SK-N-DZ (cell line): ENCODE measurements at regions not wholly inside any gene's neighbourhood (a gene's known extent, or its start where the extent isn't known, plus 50 kb on each side); places are given as distances from the start of the nearest gene placed in this dataset.
"Not testable (repeated sequence)": the region's sequence is repeated elsewhere in the genome, so short reads cannot be mapped to it uniquely, and the experiment has no call there.

Source experiments
- DNase-seq: peaks from one replicate; pipeline ENCODE4 v3.0.0-alpha.2; 2015; ENCODE audit warnings: low spot score

DNA sequence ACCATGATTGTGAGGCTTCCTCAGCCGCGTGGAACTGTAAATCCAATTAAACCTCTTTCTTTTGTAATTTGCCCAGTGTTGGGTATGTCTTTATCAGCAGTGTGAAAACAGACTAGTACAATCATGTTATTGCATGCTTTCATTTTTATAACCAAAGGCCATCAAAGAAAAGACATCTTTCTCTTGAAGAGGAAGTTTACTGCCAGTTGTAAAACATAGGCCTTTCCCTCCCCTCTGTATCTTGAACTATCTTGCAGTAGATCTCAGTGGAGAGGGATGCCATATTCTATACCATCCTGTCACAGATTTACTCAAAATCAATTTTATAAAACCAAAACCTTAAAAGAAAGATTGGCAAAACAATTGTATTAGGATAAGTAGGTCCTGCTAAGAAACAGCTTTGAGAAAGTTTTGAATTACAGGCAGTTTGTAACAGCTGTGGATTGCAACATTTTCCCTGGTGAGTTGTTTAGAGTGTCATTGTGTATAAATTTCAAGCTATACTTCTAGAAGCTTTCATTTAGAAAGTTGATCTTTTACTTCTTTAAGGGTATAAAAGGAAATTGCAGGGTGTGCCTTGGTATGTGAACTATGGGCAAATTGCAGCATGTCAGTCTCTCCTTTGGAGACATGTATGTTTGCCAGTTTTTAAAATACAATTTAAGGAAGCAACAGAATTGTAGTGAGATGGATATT, 128.0 kb downstream of the ATP23 start:
- DNase-seq, result no peak

DNA sequence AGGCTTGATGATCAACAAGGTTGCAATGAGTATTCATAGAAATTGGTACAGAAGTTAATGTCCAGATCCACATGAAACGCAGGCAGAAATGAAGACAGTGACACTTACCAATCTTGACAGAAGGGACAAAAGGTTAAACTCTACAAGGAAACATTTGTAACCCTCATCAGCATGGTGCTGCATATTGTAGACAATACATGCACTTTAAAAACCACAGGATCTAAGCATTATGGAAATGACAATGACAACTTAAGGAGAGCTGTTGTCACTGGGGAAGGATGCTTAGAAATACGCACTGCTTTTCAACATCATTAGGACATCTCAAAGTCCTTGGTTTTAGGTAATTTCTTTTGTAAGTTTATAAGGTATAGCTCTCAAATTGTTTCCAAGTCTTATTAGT, 130.6 kb downstream of the ATP23 start:
- no peak for DNase-seq

DNA sequence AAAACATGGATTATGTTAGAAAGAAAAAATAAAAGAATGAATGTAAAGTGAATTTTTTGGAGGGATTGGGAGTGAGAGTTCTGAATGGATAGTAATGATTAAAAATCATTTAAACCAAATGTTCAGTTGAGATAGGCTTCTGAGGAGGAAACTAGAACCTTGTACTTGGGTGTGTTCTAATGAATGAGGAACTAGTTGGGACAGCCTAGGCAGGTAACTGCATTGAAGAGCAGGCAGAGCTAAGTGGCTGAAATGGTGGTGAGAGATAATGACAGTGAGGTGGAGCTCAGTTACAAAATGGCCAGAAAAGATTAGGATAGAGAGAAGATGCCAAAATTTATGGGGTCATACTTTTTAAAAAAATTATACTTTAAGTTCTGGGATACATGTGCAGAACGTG, 132.9 kb downstream of the ATP23 start:
- no peak for DNase-seq

DNA sequence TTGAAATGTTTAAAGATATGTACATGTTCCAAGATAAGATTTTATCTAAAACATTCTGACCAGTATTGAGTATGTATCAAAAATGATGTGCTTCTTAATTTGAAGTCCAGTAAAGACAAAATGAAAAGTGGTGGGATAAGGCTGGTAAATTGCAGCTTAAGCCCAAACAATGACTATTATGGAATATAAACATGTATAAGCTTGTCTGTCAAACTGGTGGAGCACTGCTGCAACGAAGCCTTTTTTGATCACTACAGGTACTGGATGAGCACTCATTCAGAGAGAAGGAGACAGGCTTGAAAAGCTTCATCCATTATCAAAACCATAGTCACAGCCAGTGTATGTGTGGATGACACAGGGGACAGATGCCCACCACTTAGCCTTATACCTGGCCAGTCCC, 138.4 kb downstream of the ATP23 start:
- DNase-seq, result no peak

DNA sequence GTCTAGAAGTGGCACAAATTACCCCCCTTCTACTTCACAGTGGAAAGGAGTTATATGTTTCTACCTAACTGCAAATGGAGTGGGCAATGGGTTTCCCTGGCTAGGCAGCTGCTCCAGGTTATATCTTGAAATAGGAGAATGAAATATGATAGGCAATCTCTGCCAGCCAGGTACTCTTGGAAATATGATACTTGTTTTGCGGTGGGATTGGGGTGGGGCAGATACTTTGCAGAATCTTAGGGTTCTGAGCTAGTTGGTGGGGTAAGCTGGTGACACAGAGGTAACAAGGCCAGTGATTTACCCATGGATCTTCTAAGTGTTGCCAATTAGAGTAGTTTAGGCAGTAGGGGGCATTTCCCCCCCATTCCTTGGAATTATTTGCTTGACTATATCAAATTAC, 140.1 kb downstream of the ATP23 start:
- DNase-seq, result no peak

DNA sequence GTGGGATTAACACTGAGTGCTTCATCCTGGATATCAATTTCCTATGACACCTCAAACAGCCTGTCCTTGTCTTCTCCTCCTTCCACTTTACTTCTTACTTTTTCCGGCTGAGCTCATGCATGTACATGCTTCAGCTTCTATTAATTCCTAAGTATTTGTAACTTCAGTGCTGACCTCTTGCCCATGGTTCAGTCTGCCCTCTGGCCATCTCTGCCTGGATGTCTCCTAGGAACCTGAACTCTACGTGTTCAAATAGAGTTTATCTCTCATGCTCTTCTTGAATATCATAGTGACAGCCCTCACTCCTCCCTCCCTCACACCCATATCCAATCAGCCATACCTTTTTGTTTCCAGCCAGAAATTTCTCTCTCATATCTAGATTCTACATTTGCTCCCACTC, 141.6 kb downstream of the ATP23 start:
- DNase-seq, result no peak

DNA sequence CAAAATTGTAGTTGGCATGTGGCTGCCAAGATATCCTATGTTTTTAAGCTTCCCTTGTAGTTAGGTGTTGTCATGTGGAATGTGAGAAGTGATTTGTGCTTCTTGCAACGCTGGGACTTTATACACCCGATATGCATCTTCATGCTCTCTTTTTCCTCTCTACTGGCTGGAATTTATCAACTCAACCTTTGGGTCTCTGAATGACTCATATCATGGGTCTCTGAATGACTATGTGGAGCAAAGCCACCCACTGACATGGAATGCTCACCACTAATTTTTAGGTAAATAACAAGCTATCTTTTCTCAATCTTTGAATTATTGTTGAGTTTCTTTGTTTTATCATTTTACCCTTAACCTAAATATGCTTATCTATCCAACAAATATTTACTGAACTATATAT, 144.6 kb downstream of the ATP23 start:
- DNase-seq, result no peak

DNA sequence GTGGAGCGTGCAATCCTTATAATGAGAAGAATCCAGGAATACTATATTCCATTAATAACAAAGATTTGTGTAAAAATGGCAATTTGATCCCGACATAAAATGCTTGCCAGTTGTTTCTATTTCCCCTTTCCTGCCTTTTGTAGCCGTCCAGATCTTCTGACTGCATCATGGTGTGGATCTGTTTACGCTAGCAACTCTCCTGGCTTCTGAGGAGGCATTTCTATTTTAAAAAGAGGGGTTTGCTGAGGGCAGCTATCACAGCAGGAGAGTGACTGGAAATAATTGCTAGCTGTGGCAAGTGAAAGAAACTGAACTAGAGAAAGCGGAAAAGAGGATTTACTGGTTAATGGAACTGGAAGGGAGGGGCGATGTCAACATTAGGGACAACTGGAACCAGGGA, 145.6 kb downstream of the ATP23 start:
- DNase-seq, result no peak

DNA sequence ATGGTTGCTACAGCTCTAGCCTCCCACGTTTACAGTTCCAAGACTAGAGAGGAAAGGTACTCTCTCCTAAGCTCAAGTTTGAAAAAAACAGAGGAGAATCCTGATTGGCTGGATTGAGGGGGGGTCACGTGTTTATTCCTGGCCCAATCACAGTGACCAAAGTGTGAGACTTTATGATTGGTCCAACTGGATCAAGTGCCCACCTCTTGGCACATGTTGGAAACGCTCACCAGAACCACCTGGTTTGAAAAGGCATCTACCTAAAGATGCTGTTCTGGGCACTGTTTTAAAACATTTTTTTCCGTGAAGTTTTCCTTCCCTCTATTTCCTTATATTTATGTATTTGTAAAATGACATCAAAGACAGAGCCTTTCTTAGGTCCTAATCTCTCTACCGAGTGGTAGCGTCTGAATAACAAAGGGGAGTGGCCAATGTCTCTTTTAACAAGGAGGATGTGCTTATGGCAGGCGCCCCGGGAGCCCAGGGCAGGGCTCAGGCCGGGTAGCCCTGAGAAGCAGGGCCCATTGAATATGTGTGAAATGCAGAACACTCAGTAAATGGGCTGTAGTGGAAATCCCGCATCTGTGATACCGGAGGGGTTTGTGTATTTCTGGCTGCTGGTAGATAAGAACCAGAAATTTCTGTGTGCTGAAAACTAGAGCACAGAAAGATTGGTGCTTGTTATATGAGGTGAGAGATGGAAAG, 146.2 kb downstream of the ATP23 start:
- no peak for DNase-seq

DNA sequence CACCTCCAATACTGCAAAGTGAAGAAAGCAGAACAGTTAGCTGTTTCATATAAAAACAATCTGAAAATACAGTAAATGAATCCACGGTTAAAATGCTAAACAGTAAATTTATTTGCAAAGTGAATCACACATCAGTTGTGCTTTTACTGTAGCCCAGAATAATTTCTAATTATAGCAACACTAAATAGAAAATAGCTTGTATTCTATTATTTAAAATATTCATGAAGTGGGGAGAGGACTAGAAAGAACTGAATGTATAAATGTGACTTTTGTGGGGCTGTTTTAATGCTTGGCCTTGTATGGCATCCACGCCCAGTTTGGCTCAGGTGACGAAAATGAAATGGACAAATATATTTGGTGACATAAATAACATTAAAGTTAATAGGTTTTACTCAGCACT, 148.2 kb downstream of the ATP23 start:
- DNase-seq, result no peak

DNA sequence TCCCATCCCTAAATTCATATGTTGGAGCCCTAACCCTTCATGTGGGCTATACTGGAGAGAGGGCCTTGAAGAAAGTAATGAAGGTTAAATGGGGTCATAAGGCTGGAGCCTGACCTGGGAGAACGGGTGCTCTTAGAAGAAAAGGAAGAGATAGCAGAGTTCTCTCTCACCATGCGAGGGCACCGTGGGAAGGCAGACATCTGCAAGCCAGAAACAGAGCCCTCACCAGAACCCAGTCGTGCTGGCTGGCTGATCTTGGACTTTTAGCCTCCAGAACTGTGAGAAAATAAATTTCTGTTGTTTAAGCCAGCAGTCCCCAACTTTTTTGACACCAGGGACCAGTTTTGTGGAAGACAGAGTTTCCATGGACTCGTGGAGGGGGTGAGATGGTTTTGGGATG, 149.3 kb downstream of the ATP23 start:
- no peak for DNase-seq

DNA sequence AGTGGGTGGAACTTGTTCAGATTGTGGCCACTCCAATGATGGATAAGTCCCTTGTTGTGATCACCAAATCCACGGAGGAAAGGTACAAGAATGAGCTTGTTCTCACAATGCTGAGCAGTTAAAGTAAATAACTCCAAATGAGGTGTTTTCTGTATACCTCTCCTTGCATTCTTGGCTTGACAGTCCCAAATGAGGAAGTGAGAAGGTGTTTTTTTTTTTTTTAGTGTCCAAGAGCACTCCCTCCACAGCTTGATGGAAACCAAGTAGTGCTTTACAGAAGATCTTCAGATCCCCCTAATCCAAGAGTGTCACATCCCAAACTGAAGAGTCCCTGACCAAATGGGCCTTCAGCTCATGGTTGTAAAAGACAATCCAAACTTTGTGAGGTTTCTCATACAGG, 153.6 kb downstream of the ATP23 start:
- DNase-seq, result no peak

DNA sequence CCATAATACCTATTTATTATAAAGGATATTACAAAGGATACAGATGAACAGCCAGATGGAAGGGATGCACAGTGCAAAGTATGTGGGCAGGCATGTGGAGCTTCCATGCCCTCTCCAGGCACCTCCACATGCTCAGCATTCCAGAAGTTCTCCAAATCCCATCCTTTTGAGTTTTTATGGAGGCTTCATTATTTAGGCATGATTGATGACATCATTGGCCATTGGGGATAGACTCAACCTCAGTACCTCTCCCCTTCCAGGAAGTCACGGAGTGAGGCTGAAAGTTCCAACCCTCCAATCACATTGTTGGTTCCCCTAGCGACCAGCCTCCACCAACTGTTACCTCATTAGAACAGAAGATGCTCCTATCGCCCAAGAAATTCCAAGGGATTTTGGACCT, 156.4 kb downstream of the ATP23 start:
- DNase-seq, result no peak

DNA sequence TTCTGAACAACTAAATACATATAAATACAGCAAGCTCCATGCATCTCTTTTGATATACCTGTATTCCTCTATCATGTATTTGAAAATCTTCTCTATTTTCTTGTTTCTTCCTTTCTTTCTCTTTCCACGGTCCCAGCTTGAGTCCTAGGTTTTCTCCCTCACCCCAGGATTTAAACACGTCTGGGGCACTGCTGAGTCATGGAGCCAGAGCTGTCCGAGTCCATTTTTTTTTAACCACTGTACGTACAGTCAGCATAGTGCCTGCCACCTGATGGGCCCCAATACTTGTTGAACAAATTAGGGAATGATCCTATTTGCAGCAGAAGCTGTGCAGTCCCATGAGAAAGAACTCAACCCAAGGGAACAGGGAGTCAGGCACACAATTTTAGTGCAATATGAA, 158.1 kb downstream of the ATP23 start:
- DNase-seq, result no peak

DNA sequence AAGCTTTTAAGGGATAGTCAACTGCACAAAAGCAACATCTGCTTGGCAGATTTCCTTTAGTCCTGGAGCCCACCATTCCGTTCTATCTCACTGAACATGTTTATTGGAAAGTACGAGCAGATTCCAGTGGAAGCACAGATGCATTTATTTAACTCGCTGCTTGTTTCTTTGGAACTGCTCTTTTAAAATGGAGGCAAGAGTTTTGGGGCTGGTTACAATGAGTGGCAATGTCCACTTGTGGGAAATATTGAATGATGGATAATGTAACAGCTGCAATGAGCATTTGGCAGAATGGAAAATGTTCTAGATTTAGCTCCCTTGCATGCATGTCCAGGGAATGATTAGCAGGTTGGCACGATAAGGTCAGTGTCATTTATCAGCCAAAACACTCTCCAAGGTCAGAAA, 163.0 kb downstream of the ATP23 start:
- DNase-seq, result no peak

DNA sequence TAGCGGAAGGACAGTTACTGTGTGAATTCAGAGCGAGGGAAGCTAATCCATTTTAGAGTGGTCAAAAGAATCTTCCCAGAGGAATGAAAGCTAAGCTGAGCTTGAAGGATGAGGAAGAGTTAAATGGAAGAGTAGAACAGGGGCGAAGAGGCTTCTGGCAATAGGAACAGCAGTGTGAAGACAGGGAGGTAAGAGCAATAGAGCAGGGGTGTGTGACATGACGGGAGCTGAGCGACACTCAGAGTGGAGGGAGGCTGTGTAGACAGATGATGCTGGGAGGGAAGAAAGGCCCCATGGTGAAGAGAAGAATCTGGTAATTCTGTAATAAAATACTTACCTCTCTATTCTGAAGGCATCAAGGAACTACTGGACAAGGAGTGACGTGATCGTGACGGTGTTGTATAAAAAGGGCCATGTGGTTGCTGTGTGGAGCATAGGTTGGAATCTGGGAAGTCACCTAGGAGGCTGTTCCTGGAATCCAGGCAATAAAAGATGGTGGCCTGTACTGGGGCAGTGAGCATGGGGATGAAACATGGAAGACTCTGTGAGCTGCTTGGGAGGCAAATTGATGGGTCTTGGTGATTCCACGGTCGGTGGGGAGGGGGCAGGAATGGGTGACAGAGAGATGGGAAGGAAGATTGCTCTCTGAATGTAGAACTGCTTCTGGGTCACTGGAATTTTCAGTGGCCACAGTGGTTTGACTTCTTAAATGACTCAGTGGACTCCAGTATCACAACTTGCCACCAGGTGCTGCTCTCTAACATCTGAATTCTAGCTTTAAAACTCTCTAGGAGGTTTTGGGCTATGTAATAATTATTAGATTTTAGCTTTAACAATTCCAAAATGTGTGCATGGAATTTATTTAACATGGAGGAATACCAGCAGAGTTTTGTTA, 164.1 kb downstream of the ATP23 start:
- no peak for DNase-seq

DNA sequence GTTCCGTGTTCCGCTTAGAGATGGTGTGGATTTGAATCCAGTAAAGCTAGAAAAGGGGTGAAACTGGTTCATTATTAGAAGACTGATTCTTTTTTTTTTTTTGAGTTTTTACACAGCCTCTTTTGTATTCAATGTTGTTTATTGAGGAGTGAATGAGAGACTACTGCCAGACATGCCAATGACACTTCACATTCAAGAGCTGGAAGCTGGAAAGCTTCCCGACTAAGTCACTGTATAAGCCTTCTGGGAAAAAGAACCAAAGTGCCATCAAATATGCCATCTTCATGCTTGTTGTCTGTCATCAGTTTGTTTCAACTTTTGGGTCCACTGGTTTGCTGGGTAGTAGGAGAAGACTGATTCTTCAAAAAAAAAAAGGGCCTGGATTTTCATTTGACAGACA, 164.8 kb downstream of the ATP23 start:
- no peak for DNase-seq

DNA sequence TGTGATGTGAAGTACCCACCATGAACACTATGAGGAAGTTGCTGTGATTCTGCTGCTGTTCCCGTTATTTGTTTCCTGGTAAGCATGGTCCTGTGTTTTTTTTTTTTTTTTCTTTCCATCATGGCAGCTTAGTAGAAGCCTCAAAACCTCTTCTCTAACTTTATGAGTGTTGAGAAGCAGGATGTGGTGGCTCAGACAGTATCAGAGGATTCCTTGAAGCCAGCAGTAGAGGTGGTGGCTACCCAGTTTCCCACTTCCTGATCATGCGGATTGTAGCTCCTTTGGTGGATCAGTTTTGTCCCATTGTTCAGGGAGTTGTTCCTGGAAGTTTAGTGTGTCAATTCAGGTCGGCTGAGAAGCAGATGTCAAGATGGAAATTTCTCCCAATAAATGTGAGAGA, 175.8 kb downstream of the ATP23 start:
- DNase-seq, result no peak

DNA sequence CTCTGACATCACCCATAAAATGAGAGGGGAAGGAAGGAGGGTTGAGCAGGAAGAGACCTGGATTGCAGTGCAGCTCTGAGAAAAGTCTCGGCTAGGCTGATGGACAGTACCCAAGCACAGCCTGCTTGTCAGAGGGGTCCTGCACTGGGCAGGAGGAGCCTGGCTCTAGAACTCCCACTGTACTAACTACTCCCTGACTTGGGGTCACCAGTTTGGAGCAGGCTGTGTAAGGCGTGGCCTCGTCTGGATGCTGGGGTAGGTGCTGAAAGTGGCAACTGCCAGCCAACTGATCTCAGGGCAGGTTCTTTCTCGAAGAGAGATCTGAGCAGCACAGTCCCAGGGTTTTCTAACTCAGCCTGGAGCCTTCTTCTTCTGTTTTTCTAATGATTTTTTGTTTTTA, 176.3 kb downstream of the ATP23 start:
- DNase-seq, result no peak

DNA sequence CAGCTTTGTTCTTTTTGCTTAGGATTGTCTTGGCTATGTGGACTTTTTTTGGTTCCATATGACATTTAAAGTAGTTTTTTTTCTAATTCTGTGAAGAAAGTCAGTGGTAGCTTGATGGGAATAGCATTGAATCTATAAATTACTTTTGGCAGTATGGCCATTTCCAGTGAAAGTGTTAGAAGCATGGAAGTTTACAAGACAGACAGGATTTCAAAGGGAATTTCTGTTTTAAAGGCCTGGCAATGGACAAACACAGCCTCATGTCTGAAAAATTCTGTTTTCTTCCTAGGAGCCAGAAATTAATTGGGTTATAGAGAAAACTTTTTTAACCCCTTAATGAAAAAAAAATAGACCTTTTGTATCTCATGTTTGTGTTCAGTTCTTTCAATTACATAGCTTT, 184.4 kb downstream of the ATP23 start:
- DNase-seq, result not testable (repeated sequence)

DNA sequence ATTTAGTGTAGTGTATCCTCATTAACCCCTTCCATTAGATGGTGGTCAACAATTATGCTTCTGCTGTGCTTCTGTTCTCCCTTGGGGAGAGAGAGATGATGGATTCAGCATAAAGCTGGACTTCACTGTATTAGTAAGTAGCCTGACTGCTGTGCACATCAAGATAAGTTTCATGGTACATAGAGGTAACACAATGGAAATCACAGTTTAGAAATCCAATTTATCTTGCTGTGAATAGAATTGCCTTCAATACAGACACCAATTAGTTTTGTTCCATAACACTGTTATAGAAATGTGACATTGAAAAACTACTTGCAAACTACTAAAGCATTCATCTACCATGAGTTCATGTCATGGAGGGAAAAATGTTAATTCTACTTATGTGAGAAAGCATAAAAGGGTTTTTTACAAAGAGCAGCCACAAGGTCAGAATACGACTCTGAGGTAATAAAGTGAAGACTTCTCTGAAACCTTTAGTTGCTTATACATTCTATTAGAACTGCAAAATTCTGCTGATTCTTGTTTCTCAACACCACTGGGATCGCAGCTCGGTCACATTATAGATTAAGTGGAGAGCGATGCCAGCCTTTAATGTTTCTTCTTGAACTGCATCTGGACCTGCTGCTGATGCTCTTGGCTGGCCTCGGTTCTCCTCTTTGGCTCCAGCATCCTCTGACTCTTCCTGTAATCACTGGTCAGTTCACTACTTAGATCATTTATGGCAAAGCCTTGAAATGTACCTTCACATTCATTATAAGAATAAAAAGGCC, 190.8 kb downstream of the ATP23 start:
- no peak for DNase-seq

DNA sequence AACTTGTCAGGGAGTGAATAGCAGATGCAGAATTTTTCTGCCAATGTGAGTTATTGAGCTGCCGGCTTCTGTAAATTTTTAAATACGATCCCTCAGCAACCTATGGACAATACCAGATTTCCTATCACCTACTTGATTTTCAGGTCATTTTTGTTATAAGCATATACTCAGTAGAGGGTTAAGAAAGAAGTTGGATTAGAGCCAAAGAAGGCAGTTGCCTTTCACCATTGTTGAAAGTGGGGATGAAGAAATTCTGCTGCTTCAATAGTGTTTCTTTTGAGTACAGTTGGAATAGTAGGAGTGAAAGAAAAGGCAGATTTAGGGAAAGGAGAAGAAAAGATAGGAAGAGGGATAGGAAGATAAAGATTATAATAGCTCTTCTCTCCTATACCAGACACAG, 197.1 kb downstream of the ATP23 start:
- no peak for DNase-seq
